ENCODE measurements at regions not wholly inside any gene's neighbourhood (a gene's known extent, or its start where the extent isn't known, plus 50 kb on each side); places are given as distances from the start of the nearest gene placed in this dataset.

DNA sequence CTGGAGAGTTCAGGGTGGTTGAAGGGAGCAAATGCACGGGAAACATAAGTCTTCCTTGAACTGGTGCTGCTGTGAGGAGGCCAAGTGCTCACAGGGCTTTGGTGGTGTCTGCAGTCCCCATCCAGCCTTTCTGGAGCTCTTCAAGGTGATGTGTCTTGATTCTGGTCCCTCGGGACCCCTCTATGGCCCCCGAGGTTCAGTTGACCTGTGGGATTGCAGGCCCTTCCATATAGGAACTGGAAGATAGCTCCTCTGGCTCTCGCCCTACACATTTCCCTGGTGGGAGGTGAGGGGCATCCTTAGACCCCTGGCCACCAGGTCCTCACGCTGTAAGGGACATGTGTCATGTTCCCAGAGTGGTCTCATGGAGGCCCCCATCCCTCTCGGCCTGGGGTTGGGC lies 191.8 kb downstream of the GADD45G start:
- no peak for DNase-seq

- DNase-seq: no peak
Observed at GRCh38 chr9:89797255-89797654, 192.4 kb downstream of the GADD45G start.

GRCh38 chr9:89797937-89798455 lies 193.2 kb downstream of the GADD45G start:
- DNase-seq: peak in 2 of 3 experiments; percentile 53 to 85

- no peak for DNase-seq
Observed at GRCh38 chr9:89798547-89799120, 193.8 kb downstream of the GADD45G start.

- no peak for DNase-seq
Observed at GRCh38 chr9:89799221-89799620, 194.4 kb downstream of the GADD45G start.

DNA sequence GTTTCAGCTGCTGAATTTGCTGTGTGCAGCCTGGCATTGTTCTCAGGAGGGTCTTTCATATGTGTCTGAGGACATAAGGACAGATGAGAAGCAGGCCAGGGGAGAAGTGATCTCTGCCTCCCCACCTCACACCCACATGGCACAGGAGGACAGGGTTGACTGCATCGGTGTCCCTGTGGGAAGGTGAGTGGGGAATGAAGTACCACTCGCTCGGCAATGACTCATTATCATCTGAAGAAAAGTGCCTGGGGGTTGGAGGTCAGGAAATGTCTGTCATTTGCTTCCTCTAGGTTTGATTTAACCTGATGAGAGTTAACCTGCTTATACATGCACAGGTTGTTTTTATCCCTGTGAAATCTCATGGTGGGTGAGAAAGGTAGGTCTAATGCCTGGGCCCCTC lies 195.0 kb downstream of the GADD45G start:
- peak in 1 of 3 experiments; percentile 27 for DNase-seq

- DNase-seq: no peak
Observed at GRCh38 chr9:89801341-89801740, 196.5 kb downstream of the GADD45G start.

DNA sequence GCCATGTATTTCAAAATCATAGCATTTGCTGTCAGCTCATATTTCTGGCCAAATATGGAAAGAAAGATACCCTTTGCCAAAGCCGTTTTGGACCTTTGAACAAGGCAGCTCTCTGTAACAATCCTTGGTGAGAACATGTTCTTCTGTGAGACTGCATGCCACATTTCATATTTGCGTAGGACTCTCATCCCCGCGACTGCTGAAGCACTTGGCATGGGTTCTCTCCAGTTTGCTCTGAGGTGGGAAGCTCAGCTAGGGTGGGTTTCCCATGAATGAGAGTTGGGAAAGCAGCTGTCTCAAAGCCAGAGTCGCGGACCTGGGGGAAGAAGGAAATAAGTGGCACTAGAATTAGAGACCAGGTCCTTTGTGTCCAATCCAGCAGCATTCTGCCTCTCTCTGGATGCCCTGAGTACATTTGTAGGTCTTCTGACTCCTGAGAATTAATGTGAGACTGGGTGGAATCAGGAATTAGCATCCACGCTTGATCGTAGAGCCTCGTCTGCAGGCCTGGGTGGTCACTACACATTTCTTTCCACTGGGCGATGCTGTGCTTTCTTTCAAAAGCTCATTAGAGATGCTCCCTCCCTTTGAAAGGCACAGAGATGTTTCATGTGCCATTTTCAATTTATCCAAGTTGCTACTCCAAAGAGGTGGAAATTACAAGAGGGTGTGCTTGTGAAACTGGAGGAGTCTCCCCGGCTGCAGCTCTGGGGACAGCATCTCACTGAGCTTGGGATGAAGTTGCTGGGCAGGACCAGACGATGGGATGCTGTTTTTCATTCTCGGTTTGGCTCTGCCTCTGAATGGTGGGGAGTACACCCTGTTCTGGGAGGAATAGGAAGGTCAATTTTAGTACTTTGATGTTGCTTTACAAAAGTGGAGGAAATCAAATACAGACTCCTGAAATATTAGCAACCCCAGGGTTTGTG lies 197.2 kb downstream of the GADD45G start:
- no peak for DNase-seq

- DNase-seq: no peak
Observed at GRCh38 chr9:89802781-89803355, 198.1 kb downstream of the GADD45G start.

DNA sequence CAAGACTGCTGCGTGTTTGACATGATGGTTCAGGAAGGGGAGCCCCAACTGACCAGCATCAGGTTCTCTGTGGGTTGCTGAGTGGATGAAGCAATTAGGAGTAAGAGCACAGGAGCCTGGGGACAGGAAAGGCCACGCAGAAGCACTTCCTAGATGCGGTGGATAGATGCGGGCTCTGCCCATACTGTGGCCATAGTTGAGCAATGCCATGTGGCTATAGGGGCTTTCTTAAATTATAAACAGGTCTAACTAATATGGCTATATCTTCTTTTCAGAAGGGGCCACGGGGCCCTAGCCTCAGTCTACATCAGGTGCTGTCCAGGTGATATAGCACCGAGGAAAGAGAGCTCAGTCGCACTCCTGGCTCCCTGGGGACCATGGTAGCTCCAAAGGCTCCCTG lies 198.6 kb downstream of the GADD45G start:
- no peak for DNase-seq

DNA sequence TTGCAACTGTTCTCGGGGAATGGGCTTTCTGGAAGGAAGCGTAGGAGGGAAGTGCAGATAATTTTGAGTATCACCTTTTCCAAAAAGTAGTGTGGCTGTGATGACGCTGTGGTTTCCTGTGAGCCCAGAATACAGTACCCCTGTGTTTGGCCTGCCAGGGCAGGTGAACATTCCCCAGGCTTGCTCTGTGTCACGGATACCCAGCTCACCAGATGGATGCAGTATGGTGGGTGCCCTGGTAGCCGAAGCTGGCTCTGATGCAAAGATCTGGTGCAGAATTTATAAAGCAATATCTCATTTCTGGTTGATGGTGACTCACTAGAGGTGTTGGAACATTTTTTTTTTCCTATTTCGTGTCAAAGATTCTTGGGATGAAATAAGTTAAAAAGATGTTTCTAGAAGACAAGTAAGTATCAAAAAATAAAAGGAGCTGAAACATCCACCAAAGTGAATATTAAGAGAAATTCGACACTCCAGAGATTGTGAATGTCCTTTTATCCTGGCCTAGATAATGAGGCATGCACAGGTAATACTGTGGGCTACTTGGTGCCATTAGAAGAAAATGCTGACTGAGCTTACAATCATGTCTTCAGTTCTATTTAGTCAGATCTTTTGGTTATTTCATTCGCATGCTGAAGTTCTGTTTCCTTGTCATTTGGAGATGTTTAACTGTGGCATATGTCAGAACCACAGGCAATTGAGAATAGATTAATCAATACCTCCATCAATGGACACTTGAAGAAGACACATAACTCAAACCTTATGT lies 200.1 kb downstream of the GADD45G start:
- no peak for DNase-seq

DNA sequence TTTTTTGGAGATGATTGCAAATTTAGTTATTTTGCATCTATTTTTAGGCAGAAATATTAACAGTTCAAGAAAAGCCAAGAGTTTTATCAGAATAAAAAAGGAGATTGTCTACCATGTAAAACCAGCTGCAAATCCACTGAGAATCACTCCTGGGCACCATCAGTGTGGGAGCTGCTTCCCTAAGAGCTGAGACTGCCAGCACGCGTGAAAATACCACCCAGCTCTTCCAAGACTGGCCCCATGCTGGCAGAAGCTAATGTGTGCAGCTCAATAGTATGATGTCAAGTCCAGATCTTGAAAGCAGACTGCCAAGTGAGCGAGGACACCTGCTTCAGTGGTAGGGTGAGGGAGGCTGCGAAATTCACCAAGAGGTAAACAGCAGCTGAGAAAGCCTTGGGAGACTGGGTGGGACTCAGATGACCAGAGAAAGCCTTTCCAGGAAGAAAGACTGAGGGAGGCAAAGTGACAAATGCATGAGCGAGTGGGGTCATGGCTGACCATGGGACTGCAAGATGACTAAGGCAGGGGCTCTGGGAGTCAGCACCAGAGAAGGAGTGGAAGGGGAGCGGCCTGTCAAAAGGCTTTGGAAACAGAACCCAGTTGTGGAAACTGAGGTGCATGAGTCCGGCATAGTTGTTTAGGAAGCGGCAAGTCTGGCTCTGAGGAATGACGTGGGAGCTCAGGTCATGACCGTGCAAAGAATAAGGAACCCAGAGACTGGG lies 200.9 kb downstream of the GADD45G start:
- no peak for DNase-seq

- DNase-seq: no peak
Observed at GRCh38 chr9:89806371-89807100, 201.7 kb downstream of the GADD45G start.

GRCh38 chr9:89807101-89807395 lies 202.2 kb downstream of the GADD45G start:
- DNase-seq: no peak

- no peak for DNase-seq
Observed at GRCh38 chr9:89807682-89808075, 202.9 kb downstream of the GADD45G start.

DNA sequence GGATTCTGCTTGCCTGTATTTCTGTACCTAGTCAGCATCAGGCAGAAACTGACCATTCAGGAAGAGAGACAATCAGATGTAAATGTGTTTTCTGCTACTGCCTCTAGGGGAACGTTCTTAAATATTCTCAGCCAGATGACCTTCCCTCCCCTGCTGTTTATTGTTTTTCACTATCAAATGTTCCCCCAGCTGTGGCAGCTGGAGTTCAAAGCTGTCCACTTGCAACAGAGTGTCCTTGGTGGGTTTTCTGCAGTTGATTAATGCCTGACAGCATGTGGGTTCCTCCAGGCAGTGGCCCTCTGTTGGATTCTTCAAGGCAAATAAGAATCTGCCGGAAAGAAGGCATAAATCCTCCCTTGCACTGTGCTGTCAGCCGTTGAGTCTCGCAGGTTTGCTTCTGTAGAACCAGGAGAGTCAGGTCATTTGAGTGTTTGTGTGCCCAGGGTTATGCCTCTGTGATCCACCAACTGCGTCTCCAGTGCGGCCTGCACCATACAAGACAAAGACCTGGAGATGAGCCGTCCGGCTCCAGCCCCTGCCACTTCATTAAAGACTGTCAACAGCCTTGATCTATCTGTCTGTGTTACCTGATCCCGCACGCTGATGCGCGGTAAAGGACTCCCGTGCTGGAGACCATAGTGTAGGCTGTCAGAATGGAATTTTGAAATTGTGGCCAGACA lies 203.4 kb downstream of the GADD45G start:
- DNase-seq: peak; percentile 65 to 88 (median 73)

- no peak for DNase-seq
Observed at GRCh38 chr9:89808756-89809181, 204.0 kb downstream of the GADD45G start.

DNA sequence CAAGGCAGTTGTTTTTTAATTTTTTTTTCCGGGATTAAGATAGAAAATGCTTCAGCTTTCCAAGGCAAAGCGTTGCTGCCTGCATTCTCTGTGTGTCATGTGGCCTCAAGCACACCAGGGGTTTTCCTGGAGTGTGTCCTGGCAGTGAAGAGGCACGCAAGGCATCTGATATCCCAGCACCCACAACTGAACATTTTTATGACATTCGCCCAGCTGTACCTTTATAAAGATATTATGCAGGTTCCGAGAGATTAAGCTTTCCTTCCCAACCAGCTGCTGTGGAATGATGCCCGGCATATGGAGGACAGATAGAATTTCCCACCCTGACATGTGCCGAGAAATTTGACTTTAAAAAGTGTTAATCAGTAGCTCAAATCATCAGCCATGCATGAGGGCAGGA lies 205.6 kb downstream of the GADD45G start:
- DNase-seq: peak; percentile 12 to 52 (median 44)

DNA sequence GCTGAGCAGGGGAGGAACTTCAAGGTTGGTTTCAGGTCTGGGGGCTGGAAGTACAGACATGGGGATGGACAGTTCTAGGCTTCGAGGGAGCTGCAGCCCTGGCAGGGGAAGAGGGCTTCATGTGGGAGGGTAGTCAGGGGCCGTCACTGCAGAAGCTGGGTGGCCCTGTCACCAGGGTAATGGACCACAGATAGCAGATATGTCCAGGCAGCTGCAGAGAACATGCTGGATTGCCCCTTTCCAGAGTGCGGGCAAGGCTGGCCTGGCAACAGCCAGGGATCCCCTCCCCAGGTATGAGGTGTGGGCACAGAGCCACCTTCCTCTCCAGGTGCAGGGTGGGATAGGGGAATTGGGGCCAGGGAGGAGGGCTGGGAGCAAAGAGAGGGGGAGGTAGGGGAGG lies 206.5 kb downstream of the GADD45G start:
- no peak for DNase-seq

DNA sequence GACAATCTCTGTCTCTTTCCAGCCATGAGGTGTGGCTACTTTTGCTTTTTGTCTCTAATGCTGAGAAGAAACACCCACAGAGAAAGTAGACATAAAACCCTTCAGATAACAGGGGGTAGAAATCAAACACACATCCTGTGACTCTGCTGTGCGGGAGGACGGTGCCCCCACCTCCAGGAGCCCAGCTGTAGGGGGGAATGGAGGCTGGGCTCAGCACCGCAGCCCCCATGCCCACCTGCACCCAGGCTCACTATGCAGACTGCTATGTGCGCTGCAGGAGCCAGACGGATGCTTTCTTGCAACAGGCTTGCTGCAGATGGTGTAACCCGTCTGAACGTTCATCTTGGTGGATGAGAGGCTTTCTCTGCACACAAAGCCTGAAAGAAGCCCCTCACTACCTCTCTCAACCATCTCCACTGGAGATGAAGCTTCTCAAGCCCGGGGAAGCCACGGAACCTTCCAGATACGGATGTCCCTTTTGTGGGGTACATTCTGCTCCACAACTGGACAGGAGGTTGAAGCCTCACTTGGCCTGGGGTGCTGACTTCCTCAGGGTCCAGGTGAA lies 207.2 kb downstream of the GADD45G start:
- DNase-seq: no peak

Data from NCI-H1417 (cell line).